ENCODE measurements at regions not wholly inside any gene's neighbourhood (a gene's known extent, or its start where the extent isn't known, plus 50 kb on each side); places are given as distances from the start of the nearest gene placed in this dataset.
A peak's percentile ranks its signal among the peaks of the same experiment; 100 is the strongest.

GRCh38 chr12:30181334-30181733 lies 397.6 kb upstream of the TMTC1 start:
- Histone ChIP-seq H3K27ac (no peak overlapping the region), H3K4me1 (peaks cover 0 to 4% (median 0%) of the 10 kb centered on the region in 3 donors), H3K36me3 (no peaks in the 10 kb centered on the region), H3K4me3 (no peak overlapping the region), H3K9me3 (no peaks in the 10 kb centered on the region), H3K27me3 (no peaks in the 10 kb centered on the region)
- DNase-seq (no peak), FAIRE-seq (no peak), ATAC-seq (peak in 2 of 4 donors; percentile 53 to 59)
- intact Hi-C loops (cut with DNase I): no loop called here
- no peak for TF ChIP-seq CTCF (IDR thresholded peaks at IDR 0.05)
- WGBS, 2 donors: 18 to 31% methylated on average over 1 of the region's 1 CpG

GRCh38 chr12:30180602-30181001 lies 396.9 kb upstream of the TMTC1 start:
- intact Hi-C loops (cut with DNase I): no loop called here
- H3K4me1 ChIP-seq: peaks cover 0 to 4% (median 0%) of the 10 kb centered on the region in 3 donors
- no peak overlapping the region for H3K4me3 ChIP-seq
- H3K27ac ChIP-seq: no peak overlapping the region
- H3K9me3 ChIP-seq: no peaks in the 10 kb centered on the region
- DNase-seq (no peak), ATAC-seq (no peak), FAIRE-seq (no peak)
- no peaks in the 10 kb centered on the region for H3K27me3 ChIP-seq
- no peaks in the 10 kb centered on the region for H3K36me3 ChIP-seq
- no peak for TF ChIP-seq CTCF (IDR thresholded peaks at IDR 0.05)

- H3K4me3 ChIP-seq: no peak overlapping the region
- ATAC-seq: no peak
- 91 to 94% methylated on average over 2 of the region's 2 CpGs for WGBS, 2 donors
- H3K4me1 ChIP-seq: peaks cover 0 to 4% (median 0%) of the 10 kb centered on the region in 3 donors
- no peaks in the 10 kb centered on the region for H3K9me3 ChIP-seq
- no peak overlapping the region for H3K27ac ChIP-seq
- no peak for FAIRE-seq
- no peaks in the 10 kb centered on the region for H3K36me3 ChIP-seq
- intact Hi-C loops (cut with DNase I): no loop called here
- H3K27me3 ChIP-seq: no peaks in the 10 kb centered on the region
- no peak for DNase-seq
- TF ChIP-seq CTCF (IDR thresholded peaks at IDR 0.05): no peak
Measured at GRCh38 chr12:30178916-30179315, 395.2 kb upstream of the TMTC1 start.

- H3K9me3 ChIP-seq: no peaks in the 10 kb centered on the region
- peaks cover 0 to 5% (median 0%) of the 10 kb centered on the region in 4 donors for H3K27me3 ChIP-seq
- DNase-seq: peak in 1 of 6 donors; percentile 57
- no peak for FAIRE-seq
- ATAC-seq: no peak
- intact Hi-C loops (cut with DNase I): no loop called here
- H3K36me3 ChIP-seq: no peaks in the 10 kb centered on the region
- TF ChIP-seq CTCF (IDR thresholded peaks at IDR 0.05): no peak
- no peak overlapping the region for H3K4me3 ChIP-seq
- H3K27ac ChIP-seq: no peak overlapping the region
- WGBS, 2 donors: 6 to 7% methylated on average over 48 to 58 of the region's 58 CpGs
- H3K4me1 ChIP-seq: no peaks in the 10 kb centered on the region
Measured at GRCh38 chr12:30169839-30170591, 386.3 kb upstream of the TMTC1 start.

- DNase-seq: no peak
- H3K36me3 ChIP-seq: no peaks in the 10 kb centered on the region
- H3K4me3 ChIP-seq: no peak overlapping the region
- no peaks in the 10 kb centered on the region for H3K4me1 ChIP-seq
- WGBS, 2 donors: 69 to 75% methylated on average over 4 of the region's 4 CpGs
- intact Hi-C loops (cut with DNase I): no loop called here
- ATAC-seq: no peak
- H3K27me3 ChIP-seq: peaks cover 0 to 5% (median 0%) of the 10 kb centered on the region in 4 donors
- H3K9me3 ChIP-seq: no peaks in the 10 kb centered on the region
- H3K27ac ChIP-seq: no peak overlapping the region
- no peak for TF ChIP-seq CTCF (IDR thresholded peaks at IDR 0.05)
- no peak for FAIRE-seq
Measured at GRCh38 chr12:30166006-30166795, 382.5 kb upstream of the TMTC1 start.
